MCF 10A (cell line): ENCODE measurements at regions not wholly inside any gene's neighbourhood (a gene's known extent, or its start where the extent isn't known, plus 50 kb on each side); places are given as distances from the start of the nearest gene placed in this dataset.
A peak's percentile ranks its signal among the peaks of the same experiment; 100 is the strongest.

Source experiments
- BruUV-seq: library from RNA; stranded (reverse); fragments of 400-500 nt; replicated peaks from 2 replicates; lab custom pipeline; 2021; lab: Mats Ljungman, UMichigan
- CTCF ChIA-PET: fragments of 300-600 bp; sonication (Branson Sonifier 250); formaldehyde crosslinking; extraction: SDS; loops from one replicate; lab custom pipeline; 2021; ENCODE audit warnings: antibody characterized with exemption, inconsistent platforms; lab: Yijun Ruan, JAX
- POLR2A ChIA-PET: fragments of 300-600, 350-650 bp; sonication (Branson Sonifier 250); formaldehyde crosslinking; extraction: SDS; loops from one replicate; lab custom pipeline; 2020; ENCODE audit warnings: antibody characterized with exemption, inconsistent platforms; lab: Yijun Ruan, JAX
- DNase-seq: peaks from one replicate; pipeline ENCODE4 v3.0.0-alpha.2; 2018; ENCODE audit not compliant: unreplicated experiment
- H3K27ac Mint-ChIP-seq: one replicate; pipeline ENCODE4 v1.8.0; 2022; ENCODE audit warnings: mild to moderate bottlenecking, low read depth, mixed read lengths; ENCODE audit not compliant: unreplicated experiment
- H3K27me3 Mint-ChIP-seq: one replicate; pipeline ENCODE4 v1.8.0; 2022; ENCODE audit warnings: mixed read lengths; ENCODE audit not compliant: insufficient read depth, unreplicated experiment
- H3K36me3 Mint-ChIP-seq: one replicate; pipeline ENCODE4 v1.8.0; 2022; ENCODE audit warnings: mild to moderate bottlenecking, moderate library complexity, mixed read lengths; ENCODE audit not compliant: insufficient read depth, unreplicated experiment
- H3K4me1 Mint-ChIP-seq: one replicate; pipeline ENCODE4 v1.8.0; 2022; ENCODE audit warnings: mixed read lengths; ENCODE audit not compliant: insufficient read depth, unreplicated experiment
- H3K4me3 Mint-ChIP-seq: one replicate; pipeline ENCODE4 v1.8.0; 2022; ENCODE audit warnings: mild to moderate bottlenecking, moderate library complexity, mixed read lengths; ENCODE audit not compliant: unreplicated experiment
- H3K9me3 Mint-ChIP-seq: one replicate; pipeline ENCODE4 v1.8.0; 2022; ENCODE audit warnings: mixed read lengths; ENCODE audit not compliant: unreplicated experiment
- CTCF ChIP-seq: fragments of 200-600 bp; IDR thresholded peaks from one replicate; pipeline ENCODE4 v1.8.0; 2022; ENCODE audit warnings: antibody characterized with exemption, mild to moderate bottlenecking; ENCODE audit not compliant: unreplicated experiment
- intact Hi-C: fragments of 100-400 bp; cut with micrococcal nuclease; formaldehyde crosslinking; loops from 2 replicates; pipeline ENCODE4 v1.14.1; 2022

- ChIA-PET POLR2A (no interaction called here), CTCF (no interaction called here)
- no peak overlapping the region for H3K27ac Mint-ChIP-seq
- peaks cover 46% of the 10 kb centered on the region for H3K27me3 Mint-ChIP-seq
- intact Hi-C loops = no loop called here
- peaks cover 8% of the 10 kb centered on the region for H3K4me1 Mint-ChIP-seq
- no peaks in the 10 kb centered on the region for H3K36me3 Mint-ChIP-seq
- no TSS peak for BruUV-seq
- peaks cover 7% of the 10 kb centered on the region for H3K9me3 Mint-ChIP-seq
- H3K4me3 Mint-ChIP-seq = no peak overlapping the region
- no peak for DNase-seq
- TF ChIP-seq CTCF = no peak
These were observed 109.6 kb downstream of the MANEA start for GRCh38 chr6:95686895-95687294.

- H3K4me1 Mint-ChIP-seq = peaks cover 8% of the 10 kb centered on the region
- no peaks in the 10 kb centered on the region for H3K36me3 Mint-ChIP-seq
- intact Hi-C loops = no loop called here
- DNase-seq = no peak
- H3K27ac Mint-ChIP-seq = no peak overlapping the region
- BruUV-seq = no TSS peak
- no peak overlapping the region for H3K4me3 Mint-ChIP-seq
- TF ChIP-seq CTCF = no peak
- peaks cover 7% of the 10 kb centered on the region for H3K9me3 Mint-ChIP-seq
- CTCF ChIA-PET = no interaction called here
- POLR2A ChIA-PET = no interaction called here
- peaks cover 37% of the 10 kb centered on the region for H3K27me3 Mint-ChIP-seq
These were observed 110.5 kb downstream of the MANEA start for GRCh38 chr6:95687839-95688238.

GRCh38 chr6:95690328-95690727 is 113.0 kb downstream of the MANEA start:
- peaks cover 8% of the 10 kb centered on the region for H3K4me1 Mint-ChIP-seq
- no peak for TF ChIP-seq CTCF
- peaks cover 28% of the 10 kb centered on the region for H3K27me3 Mint-ChIP-seq
- no peaks in the 10 kb centered on the region for H3K36me3 Mint-ChIP-seq
- DNase-seq = peak; percentile 15
- H3K27ac Mint-ChIP-seq = no peak overlapping the region
- no peak overlapping the region for H3K4me3 Mint-ChIP-seq
- POLR2A ChIA-PET = no interaction called here
- intact Hi-C loops = no loop called here
- BruUV-seq = no TSS peak
- CTCF ChIA-PET = interaction anchor here (0.6 to 0.7 kb wide), 2 partner anchors 398 to 739 kb away, joined by 3 to 5 read pairs; no protein-coding TSS in a partner anchor
- peaks cover 7% of the 10 kb centered on the region for H3K9me3 Mint-ChIP-seq

GRCh38 chr6:95693108-95693507 is 115.8 kb downstream of the MANEA start:
- DNase-seq = peak; percentile 35
- TF ChIP-seq CTCF = no peak
- CTCF ChIA-PET = interaction anchor here (1.1 kb wide), 1 partner anchor 9 kb away, joined by 7 read pairs; no protein-coding TSS in a partner anchor
- Mint-ChIP-seq H3K4me3 (no peak overlapping the region), H3K36me3 (no peaks in the 10 kb centered on the region), H3K27me3 (peaks cover 31% of the 10 kb centered on the region), H3K27ac (no peak overlapping the region), H3K4me1 (peaks cover 8% of the 10 kb centered on the region), H3K9me3 (peaks cover 7% of the 10 kb centered on the region)
- intact Hi-C loops = no loop called here
- POLR2A ChIA-PET = interaction anchor here (0.9 kb wide), 1 partner anchor 10 kb away, joined by 3 read pairs; no protein-coding TSS in a partner anchor
- BruUV-seq = no TSS peak
